Keratinocyte (primary cell): ENCODE measurements at regions not wholly inside any gene's neighbourhood (a gene's known extent, or its start where the extent isn't known, plus 50 kb on each side); places are given as distances from the start of the nearest gene placed in this dataset.

Experiments
- DNase-seq: peaks from one replicate; pipeline ENCODE4 v3.0.0-alpha.2; 2011; ENCODE audit warnings: low read depth, missing footprints, low spot score
- FAIRE-seq: peaks from 2 replicates; lab custom pipeline; 2011; peaks lifted over from hg19 to GRCh38; lab: Jason Lieb, UNC
- H2AFZ ChIP-seq: 2 replicates; pipeline ENCODE4 v1.6.0; 2012; ENCODE audit warnings: low read length, control low read depth, inconsistent platforms; ENCODE audit not compliant: control insufficient read depth
- H3K27ac ChIP-seq: 2 replicates; pipeline ENCODE4 v1.5.1; 2011; ENCODE audit warnings: low read length; ENCODE audit not compliant: control insufficient read depth, insufficient read depth
- H3K27me3 ChIP-seq: 3 replicates; pipeline ENCODE4 v1.6.0; 2011; ENCODE audit warnings: low read length; ENCODE audit not compliant: control insufficient read depth, insufficient read depth; ENCODE audit errors: extremely low read depth
- H3K36me3 ChIP-seq, 2 experiments: 2 replicates in 1 of 2; 3 replicates in 1 of 2; pipeline ENCODE4 v1.5.1; 2011; ENCODE audit warnings: low read length in 2 of 2, mild to moderate bottlenecking in 1 of 2; ENCODE audit not compliant: control insufficient read depth in 2 of 2, insufficient read depth in 2 of 2; ENCODE audit errors: extremely low read depth in 1 of 2
- H3K4me1 ChIP-seq: 3 replicates; pipeline ENCODE4 v1.5.1; 2011; ENCODE audit warnings: low read length; ENCODE audit not compliant: control insufficient read depth, insufficient read depth; ENCODE audit errors: extremely low read depth
- H3K4me2 ChIP-seq: 3 replicates; pipeline ENCODE4 v1.6.0; 2011; ENCODE audit warnings: low read depth, low read length; ENCODE audit not compliant: control insufficient read depth, insufficient read depth; ENCODE audit errors: extremely low read depth
- H3K4me3 ChIP-seq, 3 experiments: fragments of 200-600 bp in 1 of 3; sonication (generic) in 1 of 3; 2 replicates in 2 of 3; 3 replicates in 1 of 3; pipeline ENCODE4 v1.5.1; 2011 to 2016; ENCODE audit warnings: low read length in 3 of 3, mild to moderate bottlenecking in 3 of 3, control low read depth in 2 of 3, inconsistent platforms in 1 of 3, low read depth in 1 of 3, mixed read lengths in 1 of 3, mixed run types in 1 of 3, moderate library complexity in 1 of 3; ENCODE audit not compliant: control insufficient read depth in 2 of 3, insufficient read depth in 2 of 3; ENCODE audit errors: extremely low read depth in 1 of 3
- H3K79me2 ChIP-seq: 2 replicates; pipeline ENCODE4 v1.6.0; 2012; ENCODE audit warnings: low read length; ENCODE audit not compliant: control insufficient read depth, insufficient read depth
- H3K9ac ChIP-seq: 3 replicates; pipeline ENCODE4 v1.6.0; 2011; ENCODE audit warnings: low read length; ENCODE audit not compliant: control insufficient read depth, insufficient read depth; ENCODE audit errors: extremely low read depth
- H3K9me1 ChIP-seq: 3 replicates; pipeline ENCODE4 v1.6.0; 2011; ENCODE audit warnings: low read length; ENCODE audit not compliant: control insufficient read depth, insufficient read depth; ENCODE audit errors: extremely low read depth
- H3K9me3 ChIP-seq: 2 replicates; pipeline ENCODE4 v1.5.1; 2012; ENCODE audit warnings: low read depth, low read length; ENCODE audit not compliant: control insufficient read depth
- H4K20me1 ChIP-seq: 3 replicates; pipeline ENCODE4 v1.6.0; 2011; ENCODE audit warnings: low read length; ENCODE audit not compliant: control insufficient read depth, insufficient read depth; ENCODE audit errors: extremely low read depth
- EZH2 ChIP-seq: IDR thresholded peaks from one replicate; pipeline ENCODE4 v1.6.1; 2012; ENCODE audit warnings: inconsistent platforms, mild to moderate bottlenecking, low read length, moderate library complexity
- dilution Hi-C: fragments of 300-500 bp; cut with MboI; formaldehyde crosslinking; loops from one replicate; pipeline ENCODE4 v1.7.0; 2020; ENCODE audit warnings: low sequenced_read_pairs; ENCODE audit not compliant: extremely low pct_ligation_motif_present
- TF ChIP-seq, protein P1 (sequence below), 3 experiments: IDR thresholded peaks in 1 of 3; conservative IDR thresholded peaks in 1 of 3; optimal IDR thresholded peaks in 1 of 3; 2 replicates in 2 of 3; 3 replicates in 1 of 3; pipeline versions ENCODE3 to v1.5.1; 2011; ENCODE audit warnings: low read length in 3 of 3, mild to moderate bottlenecking in 3 of 3, moderate library complexity in 2 of 3, control low read depth in 1 of 3, inconsistent platforms in 1 of 3; ENCODE audit not compliant: insufficient read depth in 2 of 3; ENCODE audit errors: extremely low read depth in 1 of 3

DNA sequence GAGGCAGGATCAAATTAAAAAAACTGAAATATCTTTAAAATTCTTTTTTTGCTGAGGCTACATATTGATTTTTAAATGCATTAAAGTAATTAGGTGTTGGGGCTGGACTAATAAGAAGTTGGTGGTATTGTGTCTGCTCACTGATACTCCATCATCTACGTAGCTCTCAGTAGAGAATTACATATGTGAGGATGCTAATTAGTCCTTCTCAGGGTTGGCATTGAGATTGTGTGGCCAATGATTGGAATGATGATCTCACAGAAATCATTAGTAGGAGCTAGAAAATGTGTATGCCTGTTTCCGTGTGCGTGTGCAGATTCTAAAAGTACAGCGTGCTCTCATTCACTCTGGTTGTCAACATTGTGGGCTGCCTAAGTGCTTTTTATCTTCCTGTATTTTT, 283.8 kb downstream of the SH3GL2 start:
- H4K20me1 ChIP-seq, result no peaks in the 10 kb centered on the region
- no peaks in the 10 kb centered on the region for H3K4me1 ChIP-seq
- H3K4me2 ChIP-seq, result no peak overlapping the region
- H3K79me2 ChIP-seq, result no peaks in the 10 kb centered on the region
- H3K9me3 ChIP-seq, result no peaks in the 10 kb centered on the region
- H3K4me3 ChIP-seq, result no peak overlapping the region
- FAIRE-seq (no peak), DNase-seq (no peak)
- no peak overlapping the region for H3K27ac ChIP-seq
- H3K9ac ChIP-seq, result no peak overlapping the region
- H3K9me1 ChIP-seq, result no peaks in the 10 kb centered on the region
- no peak overlapping the region for H2AFZ ChIP-seq
- H3K27me3 ChIP-seq, result no peaks in the 10 kb centered on the region
- TF ChIP-seq EZH2, result no peak
- TF ChIP-seq, protein P1, sequence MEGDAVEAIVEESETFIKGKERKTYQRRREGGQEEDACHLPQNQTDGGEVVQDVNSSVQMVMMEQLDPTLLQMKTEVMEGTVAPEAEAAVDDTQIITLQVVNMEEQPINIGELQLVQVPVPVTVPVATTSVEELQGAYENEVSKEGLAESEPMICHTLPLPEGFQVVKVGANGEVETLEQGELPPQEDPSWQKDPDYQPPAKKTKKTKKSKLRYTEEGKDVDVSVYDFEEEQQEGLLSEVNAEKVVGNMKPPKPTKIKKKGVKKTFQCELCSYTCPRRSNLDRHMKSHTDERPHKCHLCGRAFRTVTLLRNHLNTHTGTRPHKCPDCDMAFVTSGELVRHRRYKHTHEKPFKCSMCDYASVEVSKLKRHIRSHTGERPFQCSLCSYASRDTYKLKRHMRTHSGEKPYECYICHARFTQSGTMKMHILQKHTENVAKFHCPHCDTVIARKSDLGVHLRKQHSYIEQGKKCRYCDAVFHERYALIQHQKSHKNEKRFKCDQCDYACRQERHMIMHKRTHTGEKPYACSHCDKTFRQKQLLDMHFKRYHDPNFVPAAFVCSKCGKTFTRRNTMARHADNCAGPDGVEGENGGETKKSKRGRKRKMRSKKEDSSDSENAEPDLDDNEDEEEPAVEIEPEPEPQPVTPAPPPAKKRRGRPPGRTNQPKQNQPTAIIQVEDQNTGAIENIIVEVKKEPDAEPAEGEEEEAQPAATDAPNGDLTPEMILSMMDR (optimal IDR thresholded peaks at IDR 0.05 in 1 of 3, IDR thresholded peaks at IDR 0.05 in 1 of 3, conservative IDR thresholded peaks at IDR 0.05 in 1 of 3; ENCODE audit: extremely low read depth in 1 of 3, insufficient read depth in 2 of 3, low read length in 3 of 3), result no peak
- dilution Hi-C loops, result no loop called here
- no peaks in the 10 kb centered on the region for H3K36me3 ChIP-seq

DNA sequence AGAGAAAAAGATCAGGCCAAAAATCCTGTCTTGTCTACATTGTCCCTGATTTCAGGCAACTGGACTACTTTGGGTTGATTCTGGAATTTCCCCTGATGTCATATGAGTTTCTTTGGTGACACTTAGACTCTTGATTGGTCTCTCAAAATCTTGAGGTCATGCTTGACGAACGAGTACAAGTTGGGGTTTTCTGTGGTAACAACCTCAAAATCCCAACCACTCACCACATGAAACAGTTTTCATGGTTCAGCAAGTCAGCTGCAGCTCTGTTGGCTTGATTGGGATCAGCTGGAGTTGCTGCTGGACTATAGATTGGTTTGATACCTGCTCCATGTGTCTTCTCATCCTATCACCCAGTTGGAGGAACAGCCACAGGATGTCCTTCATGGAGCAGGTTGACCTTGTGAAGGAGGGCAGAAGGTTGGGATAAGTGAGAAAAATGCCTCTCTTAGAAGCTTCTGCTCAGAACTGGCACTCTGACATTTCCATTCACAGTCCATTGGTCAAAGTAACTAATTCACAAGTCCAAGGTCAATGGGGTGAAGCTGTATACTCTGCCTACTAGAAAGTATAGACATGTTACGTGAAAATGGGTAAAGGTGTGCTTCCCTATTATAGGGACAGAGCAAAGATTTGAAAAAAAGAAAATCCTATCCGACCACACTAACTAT, 284.5 kb downstream of the SH3GL2 start:
- H3K4me3 ChIP-seq, result no peak overlapping the region
- H3K9ac ChIP-seq, result no peak overlapping the region
- no peak overlapping the region for H3K27ac ChIP-seq
- FAIRE-seq (no peak), DNase-seq (no peak)
- no peaks in the 10 kb centered on the region for H3K4me1 ChIP-seq
- H3K27me3 ChIP-seq, result no peaks in the 10 kb centered on the region
- TF ChIP-seq EZH2, result no peak
- TF ChIP-seq, protein P1 (optimal IDR thresholded peaks at IDR 0.05 in 1 of 3, IDR thresholded peaks at IDR 0.05 in 1 of 3, conservative IDR thresholded peaks at IDR 0.05 in 1 of 3; ENCODE audit: extremely low read depth in 1 of 3, insufficient read depth in 2 of 3, low read length in 3 of 3), result no peak
- dilution Hi-C loops, result no loop called here
- no peaks in the 10 kb centered on the region for H3K9me1 ChIP-seq
- no peaks in the 10 kb centered on the region for H3K36me3 ChIP-seq
- H2AFZ ChIP-seq, result no peak overlapping the region
- H3K9me3 ChIP-seq, result no peaks in the 10 kb centered on the region
- H3K4me2 ChIP-seq, result no peak overlapping the region
- no peaks in the 10 kb centered on the region for H4K20me1 ChIP-seq
- no peaks in the 10 kb centered on the region for H3K79me2 ChIP-seq
